NCI-H1092 (cell line): ENCODE measurements at regions not wholly inside any gene's neighbourhood (a gene's known extent, or its start where the extent isn't known, plus 50 kb on each side); places are given as distances from the start of the nearest gene placed in this dataset.

Source experiments
- DNase-seq: peaks from one replicate; lab custom pipeline; 2025; lab: John Stamatoyannopoulos, UW

- no peak for DNase-seq
Measured at GRCh38 chr22:27388090-27388600, 413.4 kb downstream of the MN1 start.

DNA sequence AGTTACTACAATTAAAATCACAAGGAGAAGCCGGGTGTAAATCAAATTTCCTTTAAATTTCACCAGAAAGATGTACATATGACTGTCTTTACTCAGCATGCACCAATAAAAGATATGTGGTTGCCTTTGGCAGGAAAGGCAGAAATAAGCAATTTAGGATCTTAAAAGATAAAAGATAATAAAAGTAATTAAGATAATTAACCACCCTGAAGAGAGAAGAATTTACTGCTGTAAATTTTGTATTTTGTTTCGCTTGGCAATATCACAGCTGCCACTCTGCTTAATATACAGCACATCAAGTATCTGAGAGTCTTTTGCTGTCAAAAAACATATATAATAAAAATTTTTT, 411.9 kb downstream of the MN1 start:
- no peak for DNase-seq

DNA sequence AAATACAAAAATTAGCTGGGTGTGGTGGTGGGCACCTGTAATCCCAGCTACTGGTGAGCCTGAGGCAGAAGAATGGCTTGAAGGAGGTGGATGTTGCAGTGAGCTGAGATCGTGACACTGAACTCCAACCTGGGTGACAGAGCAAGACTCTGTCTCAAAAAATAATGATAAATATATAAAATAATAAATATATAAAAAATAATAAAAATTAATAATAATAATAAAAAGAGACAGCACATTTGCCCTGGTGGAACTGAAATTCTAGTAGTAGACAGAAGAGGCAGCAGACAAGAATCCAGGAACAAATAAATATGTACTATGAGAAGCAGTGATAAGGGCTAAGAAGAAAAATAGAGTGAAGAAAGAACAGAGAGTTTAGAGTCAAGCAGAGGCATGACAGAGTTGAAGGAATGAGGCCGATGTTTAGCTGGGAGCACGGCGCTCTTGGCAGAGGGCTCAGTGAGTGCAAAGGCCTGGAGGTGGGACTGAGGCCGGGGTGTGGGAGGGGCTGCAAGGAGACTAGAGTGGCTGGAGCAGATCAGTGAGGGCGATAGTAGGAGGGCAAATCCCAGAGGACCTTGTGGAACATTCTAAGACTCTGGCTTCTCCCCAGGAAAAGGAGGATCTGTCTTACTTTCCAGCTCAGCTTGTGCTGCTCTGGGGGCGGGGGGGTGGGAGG, 410.3 kb downstream of the MN1 start:
- no peak for DNase-seq

DNA sequence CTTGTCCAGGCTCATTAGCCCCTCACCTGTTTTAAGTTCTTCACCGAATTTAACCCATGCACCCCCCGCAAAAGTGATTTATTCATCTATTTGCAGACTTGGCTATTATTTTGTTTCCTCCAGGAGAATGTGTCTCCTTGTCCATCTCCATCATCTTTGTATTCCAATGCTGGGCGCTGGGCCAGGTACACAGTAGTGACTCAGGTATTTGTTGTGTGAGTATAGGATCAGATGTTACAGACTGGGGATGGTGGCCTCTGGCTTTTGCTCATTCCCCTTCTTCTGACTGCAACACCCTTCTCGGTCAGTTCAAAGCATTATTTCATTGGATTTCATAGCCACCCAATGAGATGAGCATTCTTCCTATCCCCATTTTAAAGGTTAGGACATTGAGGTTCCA, 408.2 kb downstream of the MN1 start:
- no peak for DNase-seq

GRCh38 chr22:27394806-27395404, 406.7 kb downstream of the MN1 start:
- no peak for DNase-seq

GRCh38 chr22:27397036-27397953, 404.3 kb downstream of the MN1 start:
- DNase-seq, result no peak

- no peak for DNase-seq
Measured at GRCh38 chr22:27397954-27398342, 403.6 kb downstream of the MN1 start.

- DNase-seq, result no peak
Measured at GRCh38 chr22:27399161-27399560, 402.4 kb downstream of the MN1 start.

DNA sequence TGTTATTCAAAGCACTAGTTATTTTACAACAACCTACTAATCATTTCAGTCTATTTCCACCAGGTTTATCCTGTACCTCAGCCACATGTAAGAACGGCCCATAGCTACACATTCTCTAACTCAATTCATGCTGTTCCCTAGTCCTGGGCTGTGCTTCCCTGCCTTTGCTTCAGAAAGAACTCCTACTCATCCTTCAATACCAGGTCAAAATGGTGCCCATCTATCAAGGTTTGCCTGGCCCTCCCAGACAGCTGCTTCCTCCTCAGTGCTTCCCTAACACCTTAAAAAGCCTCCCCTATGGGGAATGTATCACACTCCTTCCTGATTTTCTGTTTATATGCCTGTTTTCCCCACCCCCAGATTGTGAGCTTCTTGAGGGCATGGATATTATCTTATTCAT, 400.7 kb downstream of the MN1 start:
- DNase-seq, result no peak

DNA sequence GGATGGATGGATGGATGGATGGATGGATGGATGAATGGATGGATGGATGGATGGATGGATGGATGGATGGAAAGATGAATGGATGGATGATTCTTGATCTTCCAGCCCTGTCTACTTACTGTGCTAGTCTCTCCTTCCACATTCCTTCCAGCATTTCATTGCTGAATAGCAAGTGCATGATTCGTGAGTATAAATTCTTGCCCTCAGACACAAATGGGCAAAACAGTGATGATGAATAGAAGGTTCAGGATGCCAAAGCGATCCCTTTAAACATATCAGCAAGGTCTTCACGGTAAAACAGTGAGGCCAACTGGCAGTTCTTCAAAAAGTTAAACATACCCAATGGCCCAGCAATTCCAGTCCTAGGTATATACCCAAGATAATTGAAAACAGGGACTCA, 400.2 kb downstream of the MN1 start:
- DNase-seq, result no peak

DNA sequence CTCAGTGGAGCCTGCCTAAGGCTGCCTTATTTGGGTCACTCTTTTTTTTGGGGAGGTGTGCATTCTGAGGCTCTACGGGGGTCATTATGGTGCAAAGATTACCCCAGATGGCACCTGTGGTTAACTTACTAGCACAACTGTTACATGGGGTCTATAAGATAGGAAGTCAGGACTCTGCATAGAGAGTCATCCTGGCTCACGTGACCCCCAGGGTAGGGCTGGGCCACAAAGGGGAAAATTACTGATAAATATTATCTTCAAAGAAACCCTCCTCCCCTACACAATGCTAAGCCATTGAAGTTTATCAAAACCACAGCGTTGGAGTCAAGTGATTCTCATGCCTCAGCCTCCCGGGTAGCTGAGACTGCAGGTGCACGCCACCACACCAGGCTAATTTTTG, 397.1 kb downstream of the MN1 start:
- no peak for DNase-seq

- no peak for DNase-seq
Measured at GRCh38 chr22:27405672-27406388, 395.7 kb downstream of the MN1 start.

- no peak for DNase-seq
Measured at GRCh38 chr22:27406389-27406861, 395.1 kb downstream of the MN1 start.

DNA sequence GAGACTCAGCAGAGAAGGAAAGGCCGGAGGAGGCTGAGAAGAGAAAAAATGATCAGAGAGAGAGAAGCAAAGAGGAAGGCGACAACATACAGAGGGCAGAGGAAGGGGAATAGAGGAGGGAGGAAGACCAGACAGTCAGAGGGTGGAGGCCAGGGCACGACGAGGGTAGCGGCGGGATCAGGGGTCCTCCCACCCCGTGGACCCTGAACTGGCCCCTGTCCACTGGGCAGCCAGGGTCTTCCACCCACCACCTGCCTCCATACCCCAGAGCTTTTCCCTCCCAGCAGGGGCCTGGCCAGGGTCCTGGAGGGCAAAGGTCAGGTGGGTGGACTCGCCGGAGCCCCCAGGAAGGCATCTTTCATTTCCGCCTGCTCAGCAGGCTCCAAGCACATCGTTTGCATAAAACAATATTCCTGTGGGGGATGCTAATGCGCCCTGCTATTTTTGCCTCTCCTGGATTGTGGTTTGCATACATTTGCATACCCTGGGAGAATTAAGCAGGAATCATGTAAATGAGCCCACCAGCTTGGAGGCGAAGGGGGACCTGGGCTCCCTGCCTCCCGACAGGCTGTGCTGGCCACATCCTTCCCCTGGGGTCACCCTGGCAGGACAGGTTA, 394.1 kb downstream of the MN1 start:
- DNase-seq, result no peak

DNA sequence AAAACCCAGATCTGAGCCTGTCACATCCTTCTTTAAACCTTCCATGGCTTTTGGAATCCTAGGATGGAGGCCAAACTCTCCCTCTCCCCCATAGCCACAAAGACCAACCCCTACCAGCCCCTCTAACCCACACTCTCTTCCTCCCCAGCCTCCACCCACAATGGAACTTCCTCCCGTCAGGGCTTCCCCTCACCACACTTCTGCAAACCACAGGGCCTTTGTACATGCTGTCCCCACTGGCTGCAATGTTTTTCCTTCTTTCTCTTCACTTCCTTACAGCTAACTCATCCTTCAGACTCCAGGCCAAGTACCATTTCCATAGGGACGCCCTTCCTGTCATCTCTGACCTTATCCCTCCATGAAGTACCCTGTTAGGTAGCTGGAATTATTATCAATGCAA, 393.5 kb downstream of the MN1 start:
- no peak for DNase-seq

DNA sequence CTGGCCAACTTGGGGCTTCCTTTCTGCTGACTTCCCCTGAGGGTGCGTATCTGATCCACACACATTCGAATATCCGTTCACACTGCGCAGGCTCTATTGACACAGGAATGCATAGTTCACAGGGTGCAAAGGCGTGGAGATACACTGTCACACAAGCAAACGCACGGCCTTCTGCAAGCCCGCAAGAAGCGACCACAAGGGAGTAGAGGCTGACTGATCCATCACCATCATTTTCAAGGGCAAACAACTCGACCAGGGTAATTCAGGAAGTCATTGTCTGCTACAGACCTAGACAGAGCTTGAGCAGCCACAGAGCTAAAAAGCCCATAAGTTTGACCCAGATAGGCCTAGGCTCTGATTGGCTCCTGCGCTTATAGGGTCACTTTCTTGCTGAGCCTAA, 392.3 kb downstream of the MN1 start:
- DNase-seq, result no peak

- DNase-seq, result no peak
Measured at GRCh38 chr22:27412866-27413445, 388.6 kb downstream of the MN1 start.

DNA sequence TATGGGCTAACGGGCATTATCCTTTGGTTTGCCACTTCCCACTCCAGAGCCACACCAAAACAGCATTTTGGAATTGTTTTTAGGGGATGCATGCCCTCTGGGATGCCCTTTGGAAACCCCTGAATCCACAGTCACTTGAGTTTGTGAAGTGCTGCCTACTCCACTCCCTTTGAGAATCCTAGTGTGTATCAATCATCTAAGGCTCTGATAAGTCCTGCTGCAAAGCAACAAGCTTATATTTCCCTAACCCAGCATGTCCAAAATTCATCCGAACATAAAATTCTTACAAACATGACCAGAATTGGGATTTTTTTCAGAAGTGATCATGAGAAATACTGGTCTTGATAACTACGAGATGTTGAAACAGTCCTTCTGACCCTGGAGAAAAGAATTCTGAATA, 387.9 kb downstream of the MN1 start:
- no peak for DNase-seq

DNA sequence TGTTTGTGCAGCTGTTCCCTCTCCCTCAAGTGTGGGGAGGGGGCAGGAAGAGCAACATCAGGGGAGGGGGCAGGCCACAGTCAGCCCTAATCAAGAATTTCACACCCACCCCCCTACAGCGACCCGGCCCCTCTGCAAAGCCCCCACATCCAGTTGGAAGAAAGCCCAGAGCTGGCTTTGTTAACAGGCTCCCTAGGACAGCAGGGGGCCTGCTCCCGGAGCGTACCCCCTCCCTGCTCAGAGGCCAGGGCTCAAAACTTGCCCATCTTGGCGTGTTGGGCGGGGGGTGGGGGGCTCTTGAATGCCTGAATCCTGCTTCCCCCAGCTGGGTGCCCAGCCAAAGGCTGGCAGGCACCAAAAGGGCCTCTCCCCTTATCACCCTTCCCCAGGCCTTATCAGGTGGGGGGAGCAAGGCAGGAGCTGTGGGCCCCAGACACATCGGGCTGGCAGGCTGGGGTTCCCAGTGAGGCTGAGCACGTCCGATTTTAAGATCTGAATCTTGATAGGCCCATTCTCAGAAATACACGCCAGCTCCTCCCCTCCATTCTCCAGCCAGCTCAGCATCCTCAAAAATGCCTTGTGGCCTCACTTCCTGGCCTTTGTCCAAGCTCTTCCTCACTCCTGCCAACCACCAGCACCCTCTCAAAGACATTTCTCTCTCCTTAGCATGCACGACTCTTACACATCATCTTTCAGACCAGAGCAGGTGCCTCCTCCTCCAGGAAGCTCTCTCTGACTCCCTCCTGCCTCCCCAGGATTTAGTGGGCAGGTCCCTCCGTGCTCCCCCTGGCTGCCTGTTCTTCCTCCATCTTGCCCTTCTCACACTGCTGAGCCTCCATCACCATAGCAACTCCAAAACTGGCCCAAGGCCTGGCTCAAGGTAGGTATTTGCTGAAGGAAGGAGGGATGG, 384.8 kb downstream of the MN1 start:
- peak; percentile 84 for DNase-seq

DNA sequence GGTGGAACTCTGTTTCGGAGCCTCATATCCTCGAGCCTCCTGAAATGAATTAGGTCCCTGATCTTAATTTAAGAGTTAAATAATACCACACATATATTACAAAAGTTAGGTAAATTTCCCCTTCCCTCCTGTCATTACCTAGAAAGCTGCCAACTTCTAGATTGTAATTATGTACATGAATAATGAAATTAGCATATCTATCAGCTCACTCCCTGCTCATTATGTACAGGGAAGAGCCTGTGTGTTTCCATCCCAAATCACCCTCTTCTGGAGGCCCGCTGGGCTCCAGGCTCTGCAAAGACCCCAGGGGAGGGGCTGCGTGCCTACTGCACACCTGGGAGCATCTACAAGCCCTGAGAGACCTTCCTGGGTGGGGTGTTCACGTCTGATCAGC, 384.1 kb downstream of the MN1 start:
- no peak for DNase-seq
